Hepatocyte (in vitro differentiated cells): ENCODE measurements at regions not wholly inside any gene's neighbourhood (a gene's known extent, or its start where the extent isn't known, plus 50 kb on each side); places are given as distances from the start of the nearest gene placed in this dataset.

Source experiments
- DNase-seq: peaks from one replicate; pipeline ENCODE4 v3.0.0-alpha.2; 2016; ENCODE audit warnings: low spot score
- H2AFZ ChIP-seq: fragments of 200-600 bp; sonication (generic); 2 replicates; pipeline ENCODE4 v1.6.0; 2016; ENCODE audit warnings: antibody characterized with exemption, mild to moderate bottlenecking
- H3K27ac ChIP-seq: fragments of 200-600 bp; sonication (generic); 2 replicates; pipeline ENCODE4 v1.5.1; 2016; ENCODE audit warnings: mild to moderate bottlenecking
- H3K27me3 ChIP-seq: fragments of 200-600 bp; sonication (generic); 2 replicates; pipeline ENCODE4 v1.6.1; 2016
- H3K36me3 ChIP-seq: fragments of 200-600 bp; sonication (generic); replicated peaks from 2 replicates; pipeline ENCODE4 v1.5.1; 2016; ENCODE audit warnings: low read depth; ENCODE audit not compliant: insufficient read depth
- H3K4me1 ChIP-seq: fragments of 200-600 bp; sonication (generic); 2 replicates; pipeline ENCODE4 v1.5.1; 2016; ENCODE audit warnings: mild to moderate bottlenecking, moderate library complexity; ENCODE audit not compliant: insufficient read depth
- H3K4me2 ChIP-seq: fragments of 200-600 bp; sonication (generic); 2 replicates; pipeline ENCODE4 v1.6.0; 2016
- H3K4me3 ChIP-seq: fragments of 200-600 bp; sonication (generic); 2 replicates; pipeline ENCODE4 v1.5.1; 2016; ENCODE audit warnings: mild to moderate bottlenecking
- H3K79me2 ChIP-seq: fragments of 200-600 bp; sonication (generic); 2 replicates; pipeline ENCODE4 v1.6.0; 2017; ENCODE audit warnings: mild to moderate bottlenecking
- H3K9me2 ChIP-seq: fragments of 200-600 bp; sonication (generic); replicated peaks from 2 replicates; pipeline ENCODE4 v1.6.0; 2017; ENCODE audit warnings: mild to moderate bottlenecking; ENCODE audit not compliant: insufficient read depth
- H3K9me3 ChIP-seq: fragments of 200-600 bp; sonication (generic); 2 replicates; pipeline ENCODE4 v1.5.1; 2016; ENCODE audit warnings: low read depth, mild to moderate bottlenecking
- H4K20me1 ChIP-seq: fragments of 200-600 bp; sonication (generic); 2 replicates; pipeline ENCODE4 v1.6.0; 2016; ENCODE audit warnings: mild to moderate bottlenecking; ENCODE audit not compliant: insufficient read depth, poor library complexity, severe bottlenecking
- CTCF ChIP-seq: fragments of 200-600 bp; sonication (generic); IDR thresholded peaks from 2 replicates; pipeline ENCODE4 v1.5.1; 2016; ENCODE audit warnings: antibody characterized with exemption, mild to moderate bottlenecking; ENCODE audit not compliant: poor library complexity
- EZH2 ChIP-seq: fragments of 200-600 bp; sonication (generic); IDR thresholded peaks from 2 replicates; pipeline ENCODE4 v1.6.1; 2016; ENCODE audit warnings: antibody characterized with exemption, mild to moderate bottlenecking, borderline replicate concordance
- EZH2phosphoT487 ChIP-seq: fragments of 200-600 bp; sonication (generic); IDR thresholded peaks from one replicate; pipeline ENCODE4 v1.6.1; 2018; ENCODE audit warnings: antibody characterized with exemption, mild to moderate bottlenecking, low read depth, moderate library complexity; ENCODE audit not compliant: unreplicated experiment, severe bottlenecking
- WGBS: methylation state at CpG from one replicate; pipeline ENCODE4 v1.1.6; 2016; ENCODE audit warnings: low lambda C conversion rate; ENCODE audit errors: missing lambda C conversion rate; 5-methylcytosine and 5-hydroxymethylcytosine counted together

GRCh38 chr5:68698025-68698940, 395.5 kb upstream of the SLC30A5 start:
- Histone ChIP-seq H3K9me2 (no peaks in the 10 kb centered on the region), H3K27ac (no peak overlapping the region), H3K4me3 (no peak overlapping the region), H4K20me1 (no peaks in the 10 kb centered on the region), H3K4me2 (no peak overlapping the region), H3K36me3 (no peaks in the 10 kb centered on the region), H2AFZ (no peak overlapping the region), H3K79me2 (no peaks in the 10 kb centered on the region), H3K9me3 (no peaks in the 10 kb centered on the region), H3K27me3 (no peaks in the 10 kb centered on the region), H3K4me1 (no peaks in the 10 kb centered on the region)
- DNase-seq = no peak
- TF ChIP-seq CTCF = no peak
- no peak for TF ChIP-seq EZH2
- no peak for TF ChIP-seq EZH2phosphoT487
- WGBS = 87% methylated on average over 4 of the region's 4 CpGs

GRCh38 chr5:68699966-68700365, 393.8 kb upstream of the SLC30A5 start:
- Histone ChIP-seq H3K27ac (no peak overlapping the region), H3K9me2 (no peaks in the 10 kb centered on the region), H3K4me3 (no peak overlapping the region), H3K4me1 (no peaks in the 10 kb centered on the region), H3K9me3 (no peaks in the 10 kb centered on the region), H3K27me3 (no peaks in the 10 kb centered on the region), H3K36me3 (no peaks in the 10 kb centered on the region), H2AFZ (no peak overlapping the region), H4K20me1 (no peaks in the 10 kb centered on the region), H3K4me2 (no peak overlapping the region), H3K79me2 (no peaks in the 10 kb centered on the region)
- no peak for DNase-seq
- WGBS = 95% methylated on average over 2 of the region's 2 CpGs
- TF ChIP-seq EZH2 (no peak), CTCF (no peak), EZH2phosphoT487 (no peak)

- Histone ChIP-seq H2AFZ (no peak overlapping the region), H4K20me1 (no peaks in the 10 kb centered on the region), H3K4me1 (peaks cover 9% of the 10 kb centered on the region), H3K27ac (no peak overlapping the region), H3K79me2 (no peaks in the 10 kb centered on the region), H3K9me3 (no peaks in the 10 kb centered on the region), H3K36me3 (no peaks in the 10 kb centered on the region), H3K4me2 (no peak overlapping the region), H3K27me3 (no peaks in the 10 kb centered on the region), H3K9me2 (no peaks in the 10 kb centered on the region), H3K4me3 (no peak overlapping the region)
- DNase-seq = no peak
- TF ChIP-seq EZH2 (no peak), EZH2phosphoT487 (no peak), CTCF (no peak)
- 62% methylated on average over 2 of the region's 2 CpGs for WGBS
Measured at GRCh38 chr5:68707575-68707974, 386.2 kb upstream of the SLC30A5 start.
